IgD-negative memory B cell (primary cell): ENCODE measurements at regions not wholly inside any gene's neighbourhood (a gene's known extent, or its start where the extent isn't known, plus 50 kb on each side); places are given as distances from the start of the nearest gene placed in this dataset.

Experiments used
- H3K27ac Mint-ChIP-seq, 3 donors: one replicate each; pipeline ENCODE4 v1.8.0; 2020 to 2022; ENCODE audit warnings: mild to moderate bottlenecking in 3 of 3, mixed read lengths in 3 of 3, moderate library complexity in 1 of 3
- H3K27me3 Mint-ChIP-seq: one replicate; pipeline ENCODE4 v1.8.0; 2021; ENCODE audit warnings: mixed read lengths
- H3K36me3 Mint-ChIP-seq: one replicate; pipeline ENCODE4 v1.8.0; 2020; ENCODE audit warnings: mild to moderate bottlenecking, mixed read lengths
- H3K4me1 Mint-ChIP-seq, 3 donors: one replicate each; pipeline ENCODE4 v1.8.0; 2020 to 2022; ENCODE audit warnings: mixed read lengths in 3 of 3, mild to moderate bottlenecking in 1 of 3
- H3K4me3 Mint-ChIP-seq, 4 donors: one replicate each; pipeline ENCODE4 v1.8.0; 2020 to 2022; ENCODE audit warnings: mild to moderate bottlenecking in 4 of 4, mixed read lengths in 4 of 4, moderate library complexity in 3 of 4
- H3K9me3 Mint-ChIP-seq, 3 donors: one replicate each; pipeline ENCODE4 v1.8.0; 2020 to 2021; ENCODE audit warnings: mixed read lengths in 3 of 3, mild to moderate bottlenecking in 1 of 3

- Mint-ChIP-seq H3K27me3 (peaks cover 24% of the 10 kb centered on the region), H3K4me1 (no peaks in the 10 kb centered on the region), H3K9me3 (peaks cover 1 to 11% (median 2%) of the 10 kb centered on the region in 3 donors), H3K27ac (no peak overlapping the region), H3K36me3 (no peaks in the 10 kb centered on the region), H3K4me3 (no peak overlapping the region)
Measured at GRCh38 chrX:39966176-39966575, 131.6 kb downstream of the BCOR start.

DNA sequence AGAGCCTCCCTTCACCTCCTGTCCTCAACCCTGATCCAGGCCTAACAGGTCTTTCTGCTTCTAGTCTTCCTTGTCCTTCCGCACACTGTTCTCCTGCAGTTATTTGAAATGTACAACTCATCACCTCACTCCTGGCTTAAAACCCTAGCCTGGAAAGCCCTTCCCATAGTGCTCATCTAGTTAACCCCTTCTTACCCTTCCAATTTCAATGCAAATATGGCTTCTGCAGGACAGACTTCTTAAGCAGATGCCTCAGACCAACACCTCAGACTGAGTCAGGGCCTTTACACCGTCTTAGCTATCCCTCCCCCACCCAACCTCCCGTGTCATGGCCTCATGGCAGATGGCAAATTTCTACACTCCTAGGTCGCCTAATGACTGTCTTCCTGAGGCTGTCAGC lies 130.4 kb downstream of the BCOR start:
- Mint-ChIP-seq H3K27ac (no peak overlapping the region), H3K4me1 (no peaks in the 10 kb centered on the region), H3K4me3 (no peak overlapping the region)

GRCh38 chrX:39969099-39969818 lies 128.5 kb downstream of the BCOR start:
- Mint-ChIP-seq H3K36me3 (no peaks in the 10 kb centered on the region), H3K4me3 (no peak overlapping the region), H3K4me1 (no peaks in the 10 kb centered on the region), H3K27me3 (peaks cover 28% of the 10 kb centered on the region), H3K9me3 (peaks cover 5 to 13% (median 6%) of the 10 kb centered on the region in 3 donors), H3K27ac (no peak overlapping the region)

More for the DNA sequence above, 130.4 kb downstream of the BCOR start:
- H3K9me3 Mint-ChIP-seq = peaks cover 4 to 13% (median 6%) of the 10 kb centered on the region in 3 donors
- H3K27me3 Mint-ChIP-seq = peaks cover 29% of the 10 kb centered on the region
- H3K36me3 Mint-ChIP-seq = no peaks in the 10 kb centered on the region

GRCh38 chrX:39969819-39970504 lies 127.8 kb downstream of the BCOR start:
- H3K27ac Mint-ChIP-seq = no peak overlapping the region
- H3K4me3 Mint-ChIP-seq = no peak overlapping the region
- peaks cover 5 to 13% (median 6%) of the 10 kb centered on the region in 3 donors for H3K9me3 Mint-ChIP-seq

GRCh38 chrX:39971760-39972159 lies 126.0 kb downstream of the BCOR start:
- H3K27me3 Mint-ChIP-seq = peaks cover 26% of the 10 kb centered on the region
- no peaks in the 10 kb centered on the region for H3K36me3 Mint-ChIP-seq
- H3K9me3 Mint-ChIP-seq = peaks cover 5 to 7% (median 6%) of the 10 kb centered on the region in 3 donors
- H3K4me3 Mint-ChIP-seq = no peak overlapping the region
- no peak overlapping the region for H3K27ac Mint-ChIP-seq
- H3K4me1 Mint-ChIP-seq = no peaks in the 10 kb centered on the region

More at GRCh38 chrX:39969819-39970504, 127.8 kb downstream of the BCOR start:
- H3K4me1 Mint-ChIP-seq = no peaks in the 10 kb centered on the region
- H3K27me3 Mint-ChIP-seq = peaks cover 28% of the 10 kb centered on the region
- no peaks in the 10 kb centered on the region for H3K36me3 Mint-ChIP-seq

GRCh38 chrX:39972340-39972739 lies 125.4 kb downstream of the BCOR start:
- Mint-ChIP-seq H3K4me1 (no peaks in the 10 kb centered on the region), H3K9me3 (peaks cover 5 to 7% (median 6%) of the 10 kb centered on the region in 3 donors), H3K27me3 (peaks cover 28% of the 10 kb centered on the region), H3K27ac (no peak overlapping the region), H3K4me3 (no peak overlapping the region), H3K36me3 (no peaks in the 10 kb centered on the region)

- H3K9me3 Mint-ChIP-seq = peaks cover 5 to 7% (median 6%) of the 10 kb centered on the region in 3 donors
- no peak overlapping the region for H3K4me3 Mint-ChIP-seq
- H3K4me1 Mint-ChIP-seq = no peaks in the 10 kb centered on the region
- peaks cover 23% of the 10 kb centered on the region for H3K27me3 Mint-ChIP-seq
- H3K27ac Mint-ChIP-seq = no peak overlapping the region
- H3K36me3 Mint-ChIP-seq = no peaks in the 10 kb centered on the region
Measured at GRCh38 chrX:39973810-39974209, 123.9 kb downstream of the BCOR start.

DNA sequence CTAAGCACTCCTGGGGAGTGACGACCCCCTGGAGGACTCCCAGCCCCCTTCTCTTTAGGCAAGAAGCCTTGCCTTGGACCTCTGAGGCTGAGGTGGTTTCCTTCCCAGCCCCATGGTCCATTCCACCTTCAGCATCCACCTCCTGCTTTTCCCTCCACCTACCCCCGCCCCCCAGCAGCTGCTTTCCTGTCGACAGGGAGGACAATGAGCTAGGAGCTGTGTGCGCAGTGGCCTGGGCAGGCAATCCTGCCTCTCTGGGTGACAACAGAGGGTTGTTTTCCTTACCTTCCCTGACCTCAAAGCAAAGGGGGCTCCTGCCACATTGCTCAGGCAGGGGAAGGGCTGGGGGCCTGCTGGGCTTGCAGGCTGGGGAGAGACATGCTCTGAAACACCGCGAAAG lies 123.5 kb downstream of the BCOR start:
- H3K9me3 Mint-ChIP-seq = peaks cover 5 to 7% (median 6%) of the 10 kb centered on the region in 3 donors
- no peak overlapping the region for H3K27ac Mint-ChIP-seq
- H3K4me3 Mint-ChIP-seq = no peak overlapping the region
- no peaks in the 10 kb centered on the region for H3K4me1 Mint-ChIP-seq
- no peaks in the 10 kb centered on the region for H3K36me3 Mint-ChIP-seq
- H3K27me3 Mint-ChIP-seq = peaks cover 19% of the 10 kb centered on the region

DNA sequence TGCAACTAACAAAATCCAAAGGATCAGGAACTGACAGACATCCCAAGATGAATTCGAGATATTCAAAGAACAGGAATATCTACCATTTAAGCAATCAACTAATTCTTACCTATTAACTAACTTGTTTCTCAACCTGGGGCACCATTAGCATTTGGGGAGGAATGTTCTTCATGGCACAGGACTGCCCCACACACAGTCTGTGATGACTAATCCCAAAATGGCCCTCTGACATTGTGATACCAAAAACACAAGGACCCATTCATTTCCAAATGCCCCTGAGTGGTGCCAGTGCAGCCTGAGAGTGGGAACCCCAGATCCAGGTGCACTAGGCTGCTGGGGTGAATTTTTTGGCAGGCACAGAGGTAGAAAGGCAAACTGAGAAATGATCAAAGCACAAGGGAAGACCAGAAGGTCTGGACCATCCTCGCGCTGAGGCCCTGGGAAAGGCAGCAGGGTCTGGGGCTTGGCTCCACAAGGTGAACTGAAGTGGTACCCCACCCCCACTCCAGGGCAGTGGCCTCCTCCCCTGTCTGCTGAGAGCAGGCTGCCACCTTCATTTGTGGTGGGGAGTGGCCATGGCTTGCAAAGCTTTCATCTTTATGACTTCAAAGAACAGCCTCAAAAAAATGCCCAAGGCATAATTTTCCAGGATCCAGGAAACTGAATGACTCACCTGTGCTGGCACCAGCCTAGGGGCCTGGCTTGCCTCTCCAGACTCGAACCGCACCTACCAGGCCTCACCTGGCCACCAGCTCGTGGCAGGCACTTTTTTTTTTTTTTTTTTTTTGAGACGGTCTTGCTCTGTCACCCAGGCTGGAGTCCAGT lies 122.4 kb downstream of the BCOR start:
- Mint-ChIP-seq H3K36me3 (no peaks in the 10 kb centered on the region), H3K4me1 (no peaks in the 10 kb centered on the region), H3K9me3 (peaks cover 5 to 7% (median 6%) of the 10 kb centered on the region in 3 donors), H3K4me3 (no peak overlapping the region), H3K27ac (no peak overlapping the region), H3K27me3 (peaks cover 12% of the 10 kb centered on the region)

- H3K27me3 Mint-ChIP-seq = peaks cover 3% of the 10 kb centered on the region
- H3K4me1 Mint-ChIP-seq = no peaks in the 10 kb centered on the region
- H3K4me3 Mint-ChIP-seq = no peak overlapping the region
- no peak overlapping the region for H3K27ac Mint-ChIP-seq
- H3K9me3 Mint-ChIP-seq = peaks cover 0 to 3% (median 0%) of the 10 kb centered on the region in 3 donors
- no peaks in the 10 kb centered on the region for H3K36me3 Mint-ChIP-seq
Measured at GRCh38 chrX:39981946-39982345, 115.8 kb downstream of the BCOR start.

- Mint-ChIP-seq H3K27ac (no peak overlapping the region), H3K9me3 (peaks cover 0 to 3% (median 0%) of the 10 kb centered on the region in 3 donors), H3K36me3 (no peaks in the 10 kb centered on the region), H3K4me1 (no peaks in the 10 kb centered on the region), H3K27me3 (peaks cover 3% of the 10 kb centered on the region), H3K4me3 (no peak overlapping the region)
Measured at GRCh38 chrX:39982948-39983347, 114.8 kb downstream of the BCOR start.

GRCh38 chrX:39983715-39984114 lies 114.0 kb downstream of the BCOR start:
- H3K36me3 Mint-ChIP-seq = no peaks in the 10 kb centered on the region
- peaks cover 0 to 3% (median 0%) of the 10 kb centered on the region in 3 donors for H3K9me3 Mint-ChIP-seq
- no peak overlapping the region for H3K4me3 Mint-ChIP-seq
- H3K27ac Mint-ChIP-seq = no peak overlapping the region
- H3K27me3 Mint-ChIP-seq = peaks cover 3% of the 10 kb centered on the region
- no peaks in the 10 kb centered on the region for H3K4me1 Mint-ChIP-seq

DNA sequence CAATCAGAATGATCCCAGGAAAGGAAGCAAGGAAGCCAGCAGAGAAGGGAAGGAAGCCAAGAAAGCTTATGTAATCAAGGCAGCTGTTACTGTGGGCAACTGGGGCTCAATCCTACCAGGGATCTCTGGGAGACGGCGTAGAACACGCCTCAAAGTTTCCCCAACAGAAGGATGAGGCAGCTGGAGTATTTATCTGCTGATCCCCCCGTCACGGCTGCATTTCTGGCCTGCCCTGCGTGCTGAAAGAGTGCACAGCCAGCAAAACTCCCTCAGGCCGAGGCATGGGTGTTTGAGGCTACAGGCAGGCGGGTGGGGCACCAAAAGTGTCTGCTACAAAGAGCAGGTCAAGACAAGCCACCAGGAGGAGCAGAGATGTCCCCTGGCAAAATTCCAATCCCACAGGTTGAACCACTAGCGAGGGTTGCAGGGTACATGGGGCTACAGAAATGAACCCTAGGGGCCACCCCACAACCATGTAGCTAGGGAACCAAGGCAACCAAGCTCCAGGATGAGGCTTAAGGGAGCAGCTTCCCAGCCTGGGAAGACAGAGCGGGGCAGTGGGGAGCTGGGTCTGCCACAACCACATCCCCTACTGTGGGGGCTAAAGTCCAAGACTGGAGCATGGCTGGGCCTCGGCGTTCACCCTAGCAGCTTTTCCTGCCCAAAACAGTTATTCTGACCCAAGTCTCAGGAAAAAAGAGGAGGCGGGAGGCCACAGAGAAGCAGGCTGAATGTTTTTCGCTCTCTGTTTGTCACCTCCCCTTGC lies 113.4 kb downstream of the BCOR start:
- Mint-ChIP-seq H3K27me3 (peaks cover 3% of the 10 kb centered on the region), H3K36me3 (no peaks in the 10 kb centered on the region), H3K9me3 (peaks cover 0 to 3% (median 0%) of the 10 kb centered on the region in 3 donors), H3K4me3 (no peak overlapping the region), H3K27ac (no peak overlapping the region), H3K4me1 (no peaks in the 10 kb centered on the region)

DNA sequence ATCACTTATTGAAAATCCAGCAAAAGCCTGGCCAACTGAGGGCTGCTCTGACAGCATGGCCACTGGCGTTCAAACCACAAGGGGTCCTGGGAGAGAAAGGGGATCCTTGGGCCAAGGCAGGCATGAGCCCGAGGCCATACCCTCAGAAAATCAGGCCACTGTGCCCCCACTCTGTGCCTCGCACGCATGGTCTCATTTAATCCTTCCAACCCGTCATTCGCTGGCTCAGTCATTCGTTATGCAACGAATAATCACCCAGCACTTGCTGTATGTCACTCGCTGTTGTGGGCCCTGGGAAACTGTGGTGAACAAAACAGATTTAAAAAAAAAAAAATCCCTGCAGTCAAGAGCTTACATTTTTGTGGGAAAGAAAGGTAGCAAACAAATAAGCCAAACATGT lies 112.7 kb downstream of the BCOR start:
- Mint-ChIP-seq H3K36me3 (no peaks in the 10 kb centered on the region), H3K4me3 (no peak overlapping the region), H3K27ac (no peak overlapping the region), H3K9me3 (peaks cover 0 to 3% (median 0%) of the 10 kb centered on the region in 3 donors), H3K27me3 (peaks cover 3% of the 10 kb centered on the region), H3K4me1 (no peaks in the 10 kb centered on the region)
